Progenitor cell of endocrine pancreas (in vitro differentiated cells): ENCODE measurements at regions not wholly inside any gene's neighbourhood (a gene's known extent, or its start where the extent isn't known, plus 50 kb on each side); places are given as distances from the start of the nearest gene placed in this dataset.

Source experiments
- DNase-seq: peaks from one replicate; pipeline ENCODE4 v3.0.0; 2021; ENCODE audit warnings: low spot score; ENCODE audit not compliant: unreplicated experiment
- H3K27ac Mint-ChIP-seq: 2 replicates; pipeline ENCODE4 v1.8.0; 2021; ENCODE audit warnings: mild to moderate bottlenecking, moderate library complexity, mixed read lengths
- H3K27me3 Mint-ChIP-seq: 2 replicates; pipeline ENCODE4 v1.8.0; 2021; ENCODE audit warnings: mixed read lengths
- H3K36me3 Mint-ChIP-seq: 2 replicates; pipeline ENCODE4 v1.8.0; 2022; ENCODE audit warnings: mixed read lengths; ENCODE audit not compliant: insufficient read depth
- H3K4me1 Mint-ChIP-seq: 2 replicates; pipeline ENCODE4 v1.8.0; 2021; ENCODE audit warnings: low read depth, mixed read lengths
- H3K4me3 Mint-ChIP-seq: 2 replicates; pipeline ENCODE4 v1.8.0; 2021; ENCODE audit warnings: low read depth, mild to moderate bottlenecking, moderate library complexity, mixed read lengths
- H3K9me3 Mint-ChIP-seq: 2 replicates; pipeline ENCODE4 v1.8.0; 2021; ENCODE audit warnings: low read depth, mixed read lengths
- TF ChIP-seq, protein P1 (sequence below): fragments of 200-600 bp; sonication (generic); IDR thresholded peaks from one replicate; pipeline ENCODE4 v1.5.0; 2021; ENCODE audit warnings: antibody characterized with exemption, mild to moderate bottlenecking; ENCODE audit not compliant: unreplicated experiment

DNA sequence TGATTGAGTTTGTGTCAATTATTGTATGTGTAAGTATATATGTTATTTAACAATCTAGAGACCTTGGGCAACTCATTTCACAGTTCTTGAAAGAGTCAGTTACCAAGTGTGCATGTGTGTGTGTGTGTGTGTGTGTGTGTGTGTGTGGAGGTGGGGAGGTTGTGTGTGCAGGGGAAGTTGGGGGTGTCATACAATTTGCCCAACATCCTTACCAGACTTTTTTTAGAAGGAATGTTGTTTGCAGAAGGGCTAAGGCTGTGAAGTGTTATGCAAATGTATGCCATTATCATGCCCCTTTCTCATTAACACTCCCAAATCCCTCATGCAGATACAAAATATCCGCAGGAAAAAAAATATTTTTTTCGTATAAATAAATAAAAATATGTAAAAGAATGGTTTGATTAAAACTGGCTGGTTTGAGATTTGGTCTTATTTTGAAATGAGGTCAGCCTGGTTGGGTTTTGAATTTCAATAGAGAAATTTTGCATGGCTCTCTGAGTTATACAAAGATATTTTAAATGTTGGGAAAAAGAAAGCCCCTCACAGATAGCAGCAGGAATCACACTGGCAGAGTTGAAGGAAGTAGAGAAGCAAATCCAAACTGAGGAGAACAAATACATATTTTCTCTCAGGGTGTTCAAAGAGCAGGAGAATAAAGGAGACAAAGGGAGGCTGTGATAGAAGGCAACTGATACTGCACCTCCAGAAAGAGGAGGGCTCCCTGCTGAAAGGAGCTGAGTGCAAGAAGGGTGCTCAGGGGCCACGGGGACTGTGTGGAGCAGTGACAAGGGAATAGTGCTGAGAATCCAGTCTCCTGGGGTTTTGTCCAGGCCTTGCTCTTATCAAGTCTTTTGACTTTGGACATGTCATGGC lies 1365.5 kb upstream of the CELF4 start:
- Mint-ChIP-seq H3K27ac (no peak overlapping the region), H3K4me3 (no peak overlapping the region), H3K4me1 (no peaks in the 10 kb centered on the region), H3K9me3 (no peaks in the 10 kb centered on the region), H3K27me3 (no peaks in the 10 kb centered on the region), H3K36me3 (no peaks in the 10 kb centered on the region)
- no peak for DNase-seq
- TF ChIP-seq, protein P1, sequence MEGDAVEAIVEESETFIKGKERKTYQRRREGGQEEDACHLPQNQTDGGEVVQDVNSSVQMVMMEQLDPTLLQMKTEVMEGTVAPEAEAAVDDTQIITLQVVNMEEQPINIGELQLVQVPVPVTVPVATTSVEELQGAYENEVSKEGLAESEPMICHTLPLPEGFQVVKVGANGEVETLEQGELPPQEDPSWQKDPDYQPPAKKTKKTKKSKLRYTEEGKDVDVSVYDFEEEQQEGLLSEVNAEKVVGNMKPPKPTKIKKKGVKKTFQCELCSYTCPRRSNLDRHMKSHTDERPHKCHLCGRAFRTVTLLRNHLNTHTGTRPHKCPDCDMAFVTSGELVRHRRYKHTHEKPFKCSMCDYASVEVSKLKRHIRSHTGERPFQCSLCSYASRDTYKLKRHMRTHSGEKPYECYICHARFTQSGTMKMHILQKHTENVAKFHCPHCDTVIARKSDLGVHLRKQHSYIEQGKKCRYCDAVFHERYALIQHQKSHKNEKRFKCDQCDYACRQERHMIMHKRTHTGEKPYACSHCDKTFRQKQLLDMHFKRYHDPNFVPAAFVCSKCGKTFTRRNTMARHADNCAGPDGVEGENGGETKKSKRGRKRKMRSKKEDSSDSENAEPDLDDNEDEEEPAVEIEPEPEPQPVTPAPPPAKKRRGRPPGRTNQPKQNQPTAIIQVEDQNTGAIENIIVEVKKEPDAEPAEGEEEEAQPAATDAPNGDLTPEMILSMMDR = no peak

DNA sequence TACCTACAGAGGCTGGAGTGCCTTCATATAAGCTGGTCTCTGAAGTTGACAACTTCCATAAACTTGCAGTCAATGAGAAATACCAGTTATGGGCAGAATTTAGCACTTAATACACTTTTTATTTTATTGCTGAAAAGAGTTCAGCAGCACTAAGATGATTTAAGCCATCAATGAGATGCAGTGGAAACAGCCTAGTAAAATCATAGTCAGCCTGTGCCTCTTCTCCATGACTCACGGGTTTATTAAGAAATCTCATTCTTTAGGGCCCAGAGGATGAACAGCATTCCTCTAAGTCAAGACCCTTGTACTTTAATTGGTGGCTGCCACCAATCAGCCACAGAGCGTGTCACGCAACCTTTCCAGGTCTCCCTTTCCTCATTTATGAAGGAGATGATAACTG lies 1357.9 kb upstream of the CELF4 start:
- Mint-ChIP-seq H3K27me3 (no peaks in the 10 kb centered on the region), H3K4me1 (peaks cover 2% of the 10 kb centered on the region), H3K9me3 (peaks cover 5% of the 10 kb centered on the region), H3K4me3 (no peak overlapping the region), H3K36me3 (no peaks in the 10 kb centered on the region), H3K27ac (no peak overlapping the region)
- TF ChIP-seq, protein P1 = no peak
- DNase-seq = no peak

DNA sequence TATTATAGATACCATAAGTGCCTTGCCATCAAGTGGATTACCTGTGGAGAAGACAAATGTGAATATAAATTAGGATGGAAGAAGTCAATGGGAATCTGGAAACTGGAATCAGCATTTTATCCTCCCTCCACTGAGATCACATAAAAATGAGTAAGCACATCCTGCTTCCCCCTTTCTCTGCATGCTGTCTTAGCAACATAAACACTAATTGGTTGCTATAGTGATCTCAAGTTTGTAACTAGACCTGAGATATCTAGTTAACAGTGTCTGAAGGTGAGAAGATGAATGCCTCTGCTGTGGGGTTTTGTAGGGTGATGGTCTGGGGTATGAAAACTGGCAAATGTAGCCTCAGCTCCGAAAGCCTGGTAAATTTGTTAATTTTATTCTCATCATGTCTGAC lies 1357.5 kb upstream of the CELF4 start:
- Mint-ChIP-seq H3K27ac (no peak overlapping the region), H3K9me3 (peaks cover 6% of the 10 kb centered on the region), H3K4me3 (no peak overlapping the region), H3K36me3 (no peaks in the 10 kb centered on the region), H3K4me1 (peaks cover 2% of the 10 kb centered on the region), H3K27me3 (no peaks in the 10 kb centered on the region)
- DNase-seq = no peak
- TF ChIP-seq, protein P1 = no peak

DNA sequence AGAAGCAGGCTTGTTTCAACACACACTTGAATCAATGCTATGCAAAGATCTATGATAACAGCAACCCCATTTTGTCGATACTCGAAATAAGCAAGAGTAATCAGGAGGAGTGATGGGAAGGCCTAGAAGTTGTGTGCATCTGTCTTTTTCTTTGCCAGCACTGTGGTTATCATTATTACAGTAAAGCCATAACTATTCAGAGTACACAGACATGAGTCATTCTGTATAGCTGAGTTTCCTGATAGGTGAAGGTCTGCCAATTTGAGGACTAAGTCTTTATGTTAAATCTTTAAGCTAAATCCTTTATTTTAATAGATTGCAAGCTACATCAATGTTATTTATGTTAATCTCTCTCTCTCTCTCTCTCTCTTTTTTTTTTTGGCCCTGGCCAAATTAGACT lies 1344.4 kb upstream of the CELF4 start:
- Mint-ChIP-seq H3K9me3 (no peaks in the 10 kb centered on the region), H3K27me3 (peaks cover 11% of the 10 kb centered on the region), H3K27ac (no peak overlapping the region), H3K4me1 (peaks cover 10% of the 10 kb centered on the region), H3K4me3 (no peak overlapping the region), H3K36me3 (no peaks in the 10 kb centered on the region)
- no peak for DNase-seq
- TF ChIP-seq, protein P1 = no peak

DNA sequence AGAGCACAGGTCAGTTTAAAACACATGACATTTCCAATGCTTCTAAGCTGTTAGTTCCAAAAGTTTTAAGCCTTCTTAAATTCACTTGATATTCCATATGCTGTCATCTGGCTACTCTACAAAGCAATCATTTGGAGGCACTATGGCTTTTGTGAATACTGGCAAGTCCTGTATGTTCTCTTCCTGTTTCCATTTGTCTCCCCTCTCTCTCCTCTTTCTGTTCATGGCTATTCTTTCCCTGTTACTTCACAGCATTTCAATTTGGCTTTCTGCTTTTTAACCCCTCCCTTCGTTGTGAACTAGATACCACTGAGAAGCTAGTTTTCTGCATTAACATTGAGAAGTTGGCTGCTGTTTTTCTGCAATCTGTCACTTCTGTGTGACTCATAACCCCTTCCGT lies 1337.2 kb upstream of the CELF4 start:
- TF ChIP-seq, protein P1 = no peak
- Mint-ChIP-seq H3K9me3 (no peaks in the 10 kb centered on the region), H3K4me1 (no peaks in the 10 kb centered on the region), H3K27me3 (peaks cover 3% of the 10 kb centered on the region), H3K36me3 (no peaks in the 10 kb centered on the region), H3K4me3 (no peak overlapping the region), H3K27ac (no peak overlapping the region)
- no peak for DNase-seq
